ENCODE measurements at regions not wholly inside any gene's neighbourhood (a gene's known extent, or its start where the extent isn't known, plus 50 kb on each side); places are given as distances from the start of the nearest gene placed in this dataset.

GRCh38 chr5:4447657-4448056, 692.5 kb upstream of the ADAMTS16 start:
- no peak for TF ChIP-seq CTCF (IDR thresholded peaks at IDR 0.05)
- no peak for TF ChIP-seq POLR2A (IDR thresholded peaks at IDR 0.05)
- TF ChIP-seq POLR2AphosphoS5 (IDR thresholded peaks at IDR 0.05), result no peak
